ENCODE measurements at regions not wholly inside any gene's neighbourhood (a gene's known extent, or its start where the extent isn't known, plus 50 kb on each side); places are given as distances from the start of the nearest gene placed in this dataset.

- no peaks in the 10 kb centered on the region for H3K79me2 ChIP-seq (ENCODE audit: control insufficient read depth, insufficient read depth, low read length)
- H3K9me3 ChIP-seq (replicated peaks; ENCODE audit: control insufficient read depth, insufficient read depth, low read length): no peaks in the 10 kb centered on the region
- dilution Hi-C loops (cut with MboI; ENCODE audit: extremely low pct_ligation_motif_present, low sequenced_read_pairs) (no loop called here), intact Hi-C loops (cut with micrococcal nuclease) (no loop called here)
- no peaks in the 10 kb centered on the region for H3K36me3 ChIP-seq (ENCODE audit: control insufficient read depth in 2 of 2, extremely low read depth in 1 of 2, insufficient read depth in 2 of 2, low read length in 2 of 2)
- H3K4me1 ChIP-seq (ENCODE audit: control insufficient read depth, extremely low read depth, insufficient read depth, low read length): no peaks in the 10 kb centered on the region
- H3K9ac ChIP-seq (replicated peaks; ENCODE audit: extremely low read depth, insufficient read depth, low read length): no peak overlapping the region
- CTCF ChIA-PET: no interaction called here
- H3K4me3 ChIP-seq (replicated peaks in 1 of 3; ENCODE audit: insufficient read depth in 1 of 3, low read depth in 1 of 3, low read length in 3 of 3): no peak overlapping the region
- FAIRE-seq (no peak), DNase-seq (ENCODE audit: low read depth, low spot score) (no peak)
- no peaks in the 10 kb centered on the region for H4K20me1 ChIP-seq (replicated peaks; ENCODE audit: control insufficient read depth, extremely low read depth, insufficient read depth, low read length)
- BruUV-seq (replicated peaks): no TSS peak
- H2AFZ ChIP-seq (ENCODE audit: low read depth, low read length): no peak overlapping the region
- no peak overlapping the region for H3K27ac ChIP-seq (ENCODE audit: insufficient read depth, low read depth, low read length)
- H3K4me2 ChIP-seq (ENCODE audit: insufficient read depth, low read length): no peak overlapping the region
- no peaks in the 10 kb centered on the region for H3K27me3 ChIP-seq (ENCODE audit: control insufficient read depth in 2 of 2, insufficient read depth in 2 of 2, low read length in 2 of 2)
- H3K9me1 ChIP-seq (replicated peaks; ENCODE audit: control insufficient read depth, extremely low read depth, insufficient read depth, low read length): no peaks in the 10 kb centered on the region
- no peak for TF ChIP-seq POLR2AphosphoS5 (IDR thresholded peaks at IDR 0.05; ENCODE audit: insufficient read depth, low read depth, low read length)
- no peak for TF ChIP-seq GATA2 (IDR thresholded peaks at IDR 0.05; ENCODE audit: insufficient read depth, insufficient read length, low read depth, low read length)
- no peak for TF ChIP-seq CTCF (IDR thresholded peaks at IDR 0.05; ENCODE audit: extremely low read depth in 1 of 2, insufficient read depth in 1 of 2, low read depth in 1 of 2, low read length in 2 of 2)
- no peak for TF ChIP-seq FOS (IDR thresholded peaks at IDR 0.05; ENCODE audit: borderline replicate concordance, insufficient read depth, low read length)
- TF ChIP-seq JUN (IDR thresholded peaks at IDR 0.05; ENCODE audit: borderline replicate concordance, insufficient read depth, insufficient read length, low read depth): no peak
- no peak for TF ChIP-seq POLR2A (IDR thresholded peaks at IDR 0.05; ENCODE audit: low read depth, low read length)
- TF ChIP-seq MAX (IDR thresholded peaks at IDR 0.05; ENCODE audit: insufficient read depth, insufficient read length): no peak
- POLR2A ChIA-PET: no interaction called here
Observed at GRCh38 chr9:80502306-80502705, 930.5 kb downstream of the TLE4 start.
